GM23248 (cell line): ENCODE measurements at regions not wholly inside any gene's neighbourhood (a gene's known extent, or its start where the extent isn't known, plus 50 kb on each side); places are given as distances from the start of the nearest gene placed in this dataset.

ENCODE experiments used
- EZH2 ChIP-seq: fragments of 200-600 bp; sonication (generic); IDR thresholded peaks from 2 replicates; pipeline ENCODE4 v1.6.1; 2018; ENCODE audit warnings: antibody characterized with exemption, mild to moderate bottlenecking; ENCODE audit not compliant: insufficient read depth, poor library complexity, severe bottlenecking
- EZH2phosphoT487 ChIP-seq: fragments of 200-600 bp; sonication (generic); IDR thresholded peaks from 2 replicates; pipeline ENCODE4 v1.6.1; 2018; ENCODE audit warnings: antibody characterized with exemption, moderate library complexity, mild to moderate bottlenecking, low read depth; ENCODE audit not compliant: insufficient read depth

DNA sequence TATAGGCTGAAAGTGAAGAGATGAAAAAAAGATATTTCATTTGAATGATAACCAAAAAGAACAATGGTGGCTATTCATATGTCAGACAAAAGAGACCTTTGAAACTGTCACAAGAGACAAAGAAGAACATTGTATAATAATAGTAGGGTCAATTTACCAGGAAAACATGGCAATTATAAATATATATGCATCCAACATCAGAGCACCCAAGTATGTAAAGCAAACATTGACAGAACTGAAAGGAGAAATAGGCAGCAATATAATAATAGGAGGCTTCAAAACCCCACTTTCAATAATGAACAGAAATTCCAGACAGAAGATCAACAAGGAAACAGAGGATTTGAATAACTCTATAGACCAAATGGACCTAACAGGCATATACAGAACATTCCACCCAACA, 876.2 kb downstream of the GRID1 start:
- no peak for TF ChIP-seq EZH2phosphoT487
- no peak for TF ChIP-seq EZH2
